Vagina (tissue), 2 donors: ENCODE measurements at regions not wholly inside any gene's neighbourhood (a gene's known extent, or its start where the extent isn't known, plus 50 kb on each side); places are given as distances from the start of the nearest gene placed in this dataset.

Experiments
- POLR2A ChIP-seq, 2 donors: fragments of 450-650 bp; IDR thresholded peaks; one replicate each; pipeline ENCODE4 v1.6.1; 2017; ENCODE audit warnings: antibody characterized with exemption in 2 of 2, mild to moderate bottlenecking in 2 of 2, moderate library complexity in 2 of 2
- POLR2AphosphoS5 ChIP-seq, 2 donors: sonication (generic); formaldehyde crosslinking; IDR thresholded peaks; one replicate each; pipeline ENCODE4 v1.9.0; 2017; ENCODE audit warnings: antibody characterized with exemption in 2 of 2, mild to moderate bottlenecking in 2 of 2, low read depth in 1 of 2; ENCODE audit not compliant: insufficient read depth in 1 of 2
- TF ChIP-seq, protein P1 (sequence below), 3 experiments: fragments of 450-650 bp in 2 of 3; fragments of 200-600 bp in 1 of 3; sonication (generic) in 1 of 3; IDR thresholded peaks; one replicate each; pipeline ENCODE4 v1.5.1; 2017 to 2019; ENCODE audit warnings: antibody characterized with exemption in 3 of 3, mild to moderate bottlenecking in 2 of 3, moderate library complexity in 2 of 3

DNA sequence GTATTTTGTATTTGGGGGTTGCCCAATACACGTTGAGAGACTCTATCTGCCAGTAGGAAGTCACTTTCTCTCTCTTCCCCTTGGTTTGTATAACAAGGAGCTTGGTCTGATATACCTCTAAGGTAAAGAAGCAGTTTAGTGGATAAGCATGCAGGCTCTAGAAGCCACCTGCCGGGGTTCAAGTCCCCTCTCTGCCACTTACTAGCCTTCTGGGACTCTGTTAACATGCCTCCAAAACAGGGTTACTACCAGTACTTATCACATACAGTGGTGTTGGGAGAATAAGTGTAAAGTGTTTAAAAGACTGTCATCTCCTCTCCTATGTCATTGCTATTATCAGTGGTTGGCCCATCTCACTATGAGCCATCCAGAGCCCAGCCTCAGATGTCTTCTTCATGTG, 156.1 kb upstream of the HS3ST3A1 start:
- TF ChIP-seq, protein P1, sequence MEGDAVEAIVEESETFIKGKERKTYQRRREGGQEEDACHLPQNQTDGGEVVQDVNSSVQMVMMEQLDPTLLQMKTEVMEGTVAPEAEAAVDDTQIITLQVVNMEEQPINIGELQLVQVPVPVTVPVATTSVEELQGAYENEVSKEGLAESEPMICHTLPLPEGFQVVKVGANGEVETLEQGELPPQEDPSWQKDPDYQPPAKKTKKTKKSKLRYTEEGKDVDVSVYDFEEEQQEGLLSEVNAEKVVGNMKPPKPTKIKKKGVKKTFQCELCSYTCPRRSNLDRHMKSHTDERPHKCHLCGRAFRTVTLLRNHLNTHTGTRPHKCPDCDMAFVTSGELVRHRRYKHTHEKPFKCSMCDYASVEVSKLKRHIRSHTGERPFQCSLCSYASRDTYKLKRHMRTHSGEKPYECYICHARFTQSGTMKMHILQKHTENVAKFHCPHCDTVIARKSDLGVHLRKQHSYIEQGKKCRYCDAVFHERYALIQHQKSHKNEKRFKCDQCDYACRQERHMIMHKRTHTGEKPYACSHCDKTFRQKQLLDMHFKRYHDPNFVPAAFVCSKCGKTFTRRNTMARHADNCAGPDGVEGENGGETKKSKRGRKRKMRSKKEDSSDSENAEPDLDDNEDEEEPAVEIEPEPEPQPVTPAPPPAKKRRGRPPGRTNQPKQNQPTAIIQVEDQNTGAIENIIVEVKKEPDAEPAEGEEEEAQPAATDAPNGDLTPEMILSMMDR (IDR thresholded peaks at IDR 0.05) = no peak
- TF ChIP-seq POLR2A (IDR thresholded peaks at IDR 0.05) (no peak), POLR2AphosphoS5 (IDR thresholded peaks at IDR 0.05; ENCODE audit: insufficient read depth in 1 of 2, low read depth in 1 of 2) (no peak)
